Kidney (tissue), 13 donors: ENCODE measurements at regions not wholly inside any gene's neighbourhood (a gene's known extent, or its start where the extent isn't known, plus 50 kb on each side); places are given as distances from the start of the nearest gene placed in this dataset.

Experiments used
- DNase-seq, 5 donors: peaks; one replicate each; pipeline ENCODE4 v3.0.0-alpha.2; 2013 to 2020
- FAIRE-seq: peaks from 2 replicates; lab custom pipeline; 2012; peaks lifted over from hg19 to GRCh38; lab: Jason Lieb, UNC
- H3K27ac ChIP-seq, 2 donors: one replicate each; pipeline ENCODE4 v1.7.0; 2013; ENCODE audit warnings: low read depth in 2 of 2, low read length in 2 of 2, inconsistent platforms in 1 of 2
- H3K27me3 ChIP-seq: one replicate; pipeline ENCODE4 v1.7.1; 2013; ENCODE audit warnings: low read length, inconsistent platforms; ENCODE audit not compliant: control insufficient read depth, insufficient read depth
- H3K36me3 ChIP-seq, 3 donors: one replicate each; pipeline versions ENCODE4 v1.7.0 to v1.7.1; 2013; ENCODE audit warnings: low read length in 3 of 3, control low read depth in 1 of 3, inconsistent platforms in 1 of 3; ENCODE audit not compliant: insufficient read depth in 3 of 3, control insufficient read depth in 2 of 3
- H3K4me1 ChIP-seq, 3 donors: one replicate each; pipeline versions ENCODE4 v1.7.0 to v1.7.1; 2013; ENCODE audit warnings: low read length in 3 of 3, inconsistent platforms in 1 of 3, low read depth in 1 of 3; ENCODE audit not compliant: control insufficient read depth in 2 of 3, insufficient read depth in 2 of 3
- H3K4me3 ChIP-seq, 3 donors: one replicate each; pipeline versions ENCODE4 v1.7.0 to v1.8.1; 2013; ENCODE audit warnings: low read length in 3 of 3, control low read depth in 1 of 3, inconsistent platforms in 1 of 3
- H3K9ac ChIP-seq, 3 donors: one replicate each; pipeline versions ENCODE4 v1.7.0 to v1.7.1; 2013; ENCODE audit warnings: low read length in 3 of 3, control low read depth in 1 of 3, inconsistent platforms in 1 of 3
- H3K9me3 ChIP-seq, 3 donors: one replicate each; pipeline versions ENCODE4 v1.7.0 to v1.7.1; 2013; ENCODE audit warnings: low read length in 3 of 3, control low read depth in 1 of 3, inconsistent platforms in 1 of 3; ENCODE audit not compliant: control insufficient read depth in 2 of 3, insufficient read depth in 1 of 3
- intact Hi-C: fragments of 100-400 bp; cut with DNase I; formaldehyde crosslinking; loops from one replicate; pipeline ENCODE4 v1.11.1; 2022
- TF ChIP-seq, protein P1 (sequence below): IDR thresholded peaks from 3 replicates; pipeline ENCODE4 v1.5.1; 2012; ENCODE audit warnings: mild to moderate bottlenecking, moderate library complexity, borderline replicate concordance; ENCODE audit not compliant: insufficient read depth; ENCODE audit errors: extremely low read depth
- donor health status: control.
- donor health status: control.
- donor health status: control.
- donor health status: control.
- donor health status: control.
- donor health status: DM: yes; HTN: yes; CAD: no.
- donor health status: Normal renal cell carcinoma (clear cell type).

DNA sequence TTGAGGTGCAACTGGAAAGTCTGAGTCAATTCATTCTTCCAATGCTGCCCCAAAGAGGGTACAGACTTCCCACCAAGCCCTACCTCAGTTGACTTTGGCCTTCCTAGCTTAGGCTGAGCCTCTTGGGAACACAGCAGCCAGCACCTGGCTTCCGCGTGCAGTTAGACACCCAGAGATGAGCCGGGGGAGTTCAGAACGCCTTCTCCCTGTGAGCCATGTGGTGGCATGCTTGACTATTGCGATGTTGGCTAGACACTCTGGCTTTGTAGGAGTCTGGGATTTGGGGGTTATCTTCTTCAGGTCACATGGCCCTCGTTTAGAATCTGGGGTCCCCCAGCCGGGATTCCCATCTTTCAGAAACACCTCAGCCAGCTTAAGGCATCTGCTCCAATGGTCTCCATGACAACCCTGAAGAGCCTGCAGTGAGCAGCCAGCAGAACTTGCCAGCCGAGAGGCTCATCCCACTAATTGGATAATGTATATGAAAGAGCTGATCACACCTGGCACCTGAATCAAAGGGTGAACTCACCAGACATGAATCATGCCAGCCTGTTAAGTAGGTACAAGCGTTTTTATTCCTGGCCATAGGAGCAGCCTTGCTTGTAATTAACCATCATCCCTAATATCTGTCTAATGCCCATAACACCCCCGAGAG is 167.5 kb downstream of the SYK start:
- FAIRE-seq (no peak), DNase-seq (no peak)
- Histone ChIP-seq H3K36me3 (no peaks in the 10 kb centered on the region), H3K9ac (no peak overlapping the region), H3K4me3 (no peak overlapping the region), H3K4me1 (peaks cover 0 to 1% (median 0%) of the 10 kb centered on the region in 3 donors), H3K27ac (no peak overlapping the region), H3K27me3 (no peaks in the 10 kb centered on the region), H3K9me3 (no peaks in the 10 kb centered on the region)
- TF ChIP-seq, protein P1, sequence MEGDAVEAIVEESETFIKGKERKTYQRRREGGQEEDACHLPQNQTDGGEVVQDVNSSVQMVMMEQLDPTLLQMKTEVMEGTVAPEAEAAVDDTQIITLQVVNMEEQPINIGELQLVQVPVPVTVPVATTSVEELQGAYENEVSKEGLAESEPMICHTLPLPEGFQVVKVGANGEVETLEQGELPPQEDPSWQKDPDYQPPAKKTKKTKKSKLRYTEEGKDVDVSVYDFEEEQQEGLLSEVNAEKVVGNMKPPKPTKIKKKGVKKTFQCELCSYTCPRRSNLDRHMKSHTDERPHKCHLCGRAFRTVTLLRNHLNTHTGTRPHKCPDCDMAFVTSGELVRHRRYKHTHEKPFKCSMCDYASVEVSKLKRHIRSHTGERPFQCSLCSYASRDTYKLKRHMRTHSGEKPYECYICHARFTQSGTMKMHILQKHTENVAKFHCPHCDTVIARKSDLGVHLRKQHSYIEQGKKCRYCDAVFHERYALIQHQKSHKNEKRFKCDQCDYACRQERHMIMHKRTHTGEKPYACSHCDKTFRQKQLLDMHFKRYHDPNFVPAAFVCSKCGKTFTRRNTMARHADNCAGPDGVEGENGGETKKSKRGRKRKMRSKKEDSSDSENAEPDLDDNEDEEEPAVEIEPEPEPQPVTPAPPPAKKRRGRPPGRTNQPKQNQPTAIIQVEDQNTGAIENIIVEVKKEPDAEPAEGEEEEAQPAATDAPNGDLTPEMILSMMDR, result no peak
- intact Hi-C loops, result no loop called here

DNA sequence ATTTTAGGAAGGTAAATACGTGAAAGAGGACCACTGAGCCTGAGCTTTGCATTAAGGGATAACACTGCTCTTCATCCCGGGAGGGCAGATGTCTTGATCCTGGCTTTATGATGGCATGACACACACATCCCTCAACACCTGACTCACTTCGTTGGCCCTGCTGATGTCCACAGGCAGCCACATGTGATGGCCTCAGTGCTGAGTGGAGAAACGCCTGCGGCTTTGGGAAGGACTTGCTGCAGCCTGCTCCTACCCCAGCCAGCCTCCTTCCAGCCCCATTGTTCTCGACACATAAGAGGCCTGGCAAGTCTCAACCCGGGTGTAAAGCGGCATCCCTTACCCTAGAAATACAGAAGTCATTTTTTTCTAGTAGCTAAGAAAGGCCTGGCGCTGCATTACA is 169.0 kb downstream of the SYK start:
- no peak overlapping the region for H3K4me3 ChIP-seq
- no peaks in the 10 kb centered on the region for H3K27me3 ChIP-seq
- TF ChIP-seq, protein P1, result no peak
- no peaks in the 10 kb centered on the region for H3K36me3 ChIP-seq
- no peak overlapping the region for H3K9ac ChIP-seq
- DNase-seq, result no peak
- FAIRE-seq, result no peak
- H3K27ac ChIP-seq, result no peak overlapping the region
- no peaks in the 10 kb centered on the region for H3K4me1 ChIP-seq
- H3K9me3 ChIP-seq, result no peaks in the 10 kb centered on the region
- intact Hi-C loops, result no loop called here

DNA sequence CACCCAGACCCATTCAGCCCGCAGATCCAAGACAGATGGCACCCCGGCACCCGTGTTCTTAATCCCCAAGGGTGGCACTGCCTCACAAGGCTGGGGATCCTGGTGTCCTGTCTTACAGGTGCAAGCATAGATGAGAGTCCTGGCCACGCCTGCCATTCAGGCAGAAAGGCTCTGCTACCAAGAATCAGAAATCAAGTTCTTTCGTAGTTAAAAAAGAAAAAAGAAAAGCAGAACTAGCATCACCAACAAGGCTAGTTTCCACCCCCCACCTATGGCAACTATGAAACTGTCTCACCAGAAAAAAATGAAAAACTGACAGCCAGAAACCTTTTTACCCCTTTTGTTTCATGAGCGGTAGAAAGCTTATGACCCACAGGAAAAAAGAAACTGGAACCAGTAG is 170.4 kb downstream of the SYK start:
- H3K4me3 ChIP-seq, result no peak overlapping the region
- no peak overlapping the region for H3K9ac ChIP-seq
- H3K27me3 ChIP-seq, result no peaks in the 10 kb centered on the region
- no peak for FAIRE-seq
- DNase-seq, result no peak
- H3K4me1 ChIP-seq, result no peaks in the 10 kb centered on the region
- no peaks in the 10 kb centered on the region for H3K9me3 ChIP-seq
- no peaks in the 10 kb centered on the region for H3K36me3 ChIP-seq
- TF ChIP-seq, protein P1, result no peak
- intact Hi-C loops, result no loop called here
- no peak overlapping the region for H3K27ac ChIP-seq

GRCh38 chr9:90974016-90974415 is 172.4 kb downstream of the SYK start:
- intact Hi-C loops, result no loop called here
- Histone ChIP-seq H3K27ac (no peak overlapping the region), H3K36me3 (no peaks in the 10 kb centered on the region), H3K9me3 (no peaks in the 10 kb centered on the region), H3K27me3 (no peaks in the 10 kb centered on the region), H3K9ac (no peak overlapping the region), H3K4me3 (no peak overlapping the region), H3K4me1 (no peaks in the 10 kb centered on the region)
- no peak for DNase-seq
- TF ChIP-seq, protein P1, result no peak
- FAIRE-seq, result no peak
